Fibroblast of lung (primary cell): ENCODE measurements at regions not wholly inside any gene's neighbourhood (a gene's known extent, or its start where the extent isn't known, plus 50 kb on each side); places are given as distances from the start of the nearest gene placed in this dataset.

ENCODE experiments used
- DNase-seq, 2 donors: peaks; one replicate each; pipeline versions ENCODE4 v3.0.0 to v3.0.0-alpha.2; 2010; ENCODE audit warnings: low read depth in 2 of 2
- H2AFZ ChIP-seq: 2 replicates; pipeline ENCODE4 v1.5.1; 2012; ENCODE audit warnings: low read length, control low read depth, inconsistent platforms
- H3K27ac ChIP-seq: 2 replicates; pipeline ENCODE4 v1.5.1; 2011; ENCODE audit warnings: low read length, control low read depth; ENCODE audit not compliant: insufficient read depth
- H3K27me3 ChIP-seq: 2 replicates; pipeline ENCODE4 v1.5.1; 2011; ENCODE audit warnings: mild to moderate bottlenecking, low read length; ENCODE audit not compliant: control insufficient read depth, insufficient read depth
- H3K36me3 ChIP-seq: 2 replicates; pipeline ENCODE4 v1.5.1; 2011; ENCODE audit warnings: low read length; ENCODE audit not compliant: control insufficient read depth, insufficient read depth
- H3K4me1 ChIP-seq: 2 replicates; pipeline ENCODE4 v1.5.1; 2011; ENCODE audit warnings: low read length; ENCODE audit not compliant: control insufficient read depth, insufficient read depth; ENCODE audit errors: extremely low read depth
- H3K4me2 ChIP-seq: 2 replicates; pipeline ENCODE4 v1.5.1; 2011; ENCODE audit warnings: low read length, control low read depth; ENCODE audit not compliant: insufficient read depth; ENCODE audit errors: extremely low read depth
- H3K4me3 ChIP-seq, 4 experiments: fragments of 200-600 bp in 1 of 4; sonication (generic) in 1 of 4; replicated peaks in 1 of 4; 2 replicates each; pipeline ENCODE4 v1.5.1; 2011 to 2016; ENCODE audit warnings: low read length in 4 of 4, low read depth in 3 of 4, mild to moderate bottlenecking in 3 of 4, control low read depth in 2 of 4, inconsistent platforms in 1 of 4, mixed read lengths in 1 of 4; ENCODE audit not compliant: insufficient read depth in 1 of 4; ENCODE audit errors: control extremely low read depth in 1 of 4
- H3K79me2 ChIP-seq: 2 replicates; pipeline ENCODE4 v1.5.1; 2012; ENCODE audit warnings: mild to moderate bottlenecking, low read length, inconsistent platforms; ENCODE audit not compliant: control insufficient read depth, insufficient read depth
- H3K9ac ChIP-seq: 2 replicates; pipeline ENCODE4 v1.5.1; 2011; ENCODE audit warnings: mild to moderate bottlenecking, low read length, control low read depth; ENCODE audit not compliant: insufficient read depth
- H3K9me3 ChIP-seq: 2 replicates; pipeline ENCODE4 v1.5.1; 2012; ENCODE audit warnings: low read depth, low read length; ENCODE audit not compliant: control insufficient read depth, insufficient read depth
- H4K20me1 ChIP-seq: 2 replicates; pipeline ENCODE4 v1.5.1; 2011; ENCODE audit warnings: low read length; ENCODE audit not compliant: control insufficient read depth, insufficient read depth; ENCODE audit errors: extremely low read depth
- CTCF ChIP-seq, 2 donors: IDR thresholded peaks in 1 of 2; conservative IDR thresholded peaks in 1 of 2; 1 replicate in 1 of 2; 2 replicates in 1 of 2; pipeline ENCODE4 v1.5.1; 2011 to 2012; ENCODE audit warnings: low read length in 2 of 2, control low read depth in 1 of 2, inconsistent platforms in 1 of 2, low read depth in 1 of 2, mild to moderate bottlenecking in 1 of 2
- EZH2 ChIP-seq: IDR thresholded peaks from 2 replicates; pipeline ENCODE4 v1.5.1; 2012; ENCODE audit warnings: low read length, control low read depth, mild to moderate bottlenecking; ENCODE audit errors: missing control alignments

- Histone ChIP-seq H3K27me3 (no peaks in the 10 kb centered on the region), H3K36me3 (no peaks in the 10 kb centered on the region), H3K27ac (no peak overlapping the region), H3K4me3 (no peak overlapping the region), H2AFZ (no peak overlapping the region), H3K4me1 (no peaks in the 10 kb centered on the region), H3K9me3 (no peaks in the 10 kb centered on the region), H3K79me2 (no peaks in the 10 kb centered on the region), H3K9ac (no peak overlapping the region), H3K4me2 (no peak overlapping the region), H4K20me1 (no peaks in the 10 kb centered on the region)
- TF ChIP-seq EZH2: no peak
- TF ChIP-seq CTCF (conservative IDR thresholded peaks at IDR 0.05 in 1 of 2, IDR thresholded peaks at IDR 0.05 in 1 of 2; ENCODE audit: low read depth in 1 of 2, low read length in 2 of 2): no peak
- no peak for DNase-seq
Observed at GRCh38 chr4:58061967-58062366, 951.8 kb upstream of the IGFBP7 start.

GRCh38 chr4:58050439-58050838, 940.3 kb upstream of the IGFBP7 start:
- Histone ChIP-seq H3K9me3 (no peaks in the 10 kb centered on the region), H4K20me1 (no peaks in the 10 kb centered on the region), H2AFZ (no peak overlapping the region), H3K4me3 (no peak overlapping the region), H3K4me1 (no peaks in the 10 kb centered on the region), H3K79me2 (no peaks in the 10 kb centered on the region), H3K27me3 (no peaks in the 10 kb centered on the region), H3K36me3 (no peaks in the 10 kb centered on the region), H3K27ac (no peak overlapping the region), H3K9ac (no peak overlapping the region), H3K4me2 (no peak overlapping the region)
- DNase-seq: no peak
- TF ChIP-seq CTCF (conservative IDR thresholded peaks at IDR 0.05 in 1 of 2, IDR thresholded peaks at IDR 0.05 in 1 of 2; ENCODE audit: low read depth in 1 of 2, low read length in 2 of 2) (no peak), EZH2 (no peak)

GRCh38 chr4:58048491-58048890, 938.3 kb upstream of the IGFBP7 start:
- no peaks in the 10 kb centered on the region for H3K4me1 ChIP-seq
- H3K4me3 ChIP-seq: no peak overlapping the region
- H3K9ac ChIP-seq: no peak overlapping the region
- no peaks in the 10 kb centered on the region for H4K20me1 ChIP-seq
- H3K4me2 ChIP-seq: no peak overlapping the region
- TF ChIP-seq EZH2: no peak
- TF ChIP-seq CTCF (conservative IDR thresholded peaks at IDR 0.05 in 1 of 2, IDR thresholded peaks at IDR 0.05 in 1 of 2; ENCODE audit: low read depth in 1 of 2, low read length in 2 of 2): no peak
- H3K27me3 ChIP-seq: no peaks in the 10 kb centered on the region
- no peaks in the 10 kb centered on the region for H3K36me3 ChIP-seq
- no peaks in the 10 kb centered on the region for H3K9me3 ChIP-seq
- H3K27ac ChIP-seq: no peak overlapping the region
- no peak overlapping the region for H2AFZ ChIP-seq
- no peaks in the 10 kb centered on the region for H3K79me2 ChIP-seq
- no peak for DNase-seq
